ENCODE measurements at regions not wholly inside any gene's neighbourhood (a gene's known extent, or its start where the extent isn't known, plus 50 kb on each side); places are given as distances from the start of the nearest gene placed in this dataset.

DNA sequence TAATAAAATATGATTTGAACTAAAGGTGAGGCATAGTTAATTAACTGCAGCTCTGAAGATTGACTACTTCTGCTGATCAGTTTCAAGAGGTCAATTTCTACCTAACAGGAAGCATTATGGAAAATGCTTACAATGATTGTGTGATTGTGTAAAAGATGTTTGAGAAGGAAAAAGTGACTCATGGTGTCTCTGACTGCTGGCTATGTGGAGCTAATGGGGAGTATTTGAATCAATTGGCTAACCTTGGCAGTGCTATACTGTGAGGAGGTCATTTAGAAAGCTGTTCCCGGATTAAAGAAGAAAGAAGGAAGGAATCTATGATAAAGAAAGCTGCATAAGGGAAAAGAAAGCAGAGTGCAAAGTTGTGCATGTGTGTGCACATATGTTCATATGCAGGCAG lies 376.5 kb downstream of the ADGRL2 start:
- TF ChIP-seq, protein P1, sequence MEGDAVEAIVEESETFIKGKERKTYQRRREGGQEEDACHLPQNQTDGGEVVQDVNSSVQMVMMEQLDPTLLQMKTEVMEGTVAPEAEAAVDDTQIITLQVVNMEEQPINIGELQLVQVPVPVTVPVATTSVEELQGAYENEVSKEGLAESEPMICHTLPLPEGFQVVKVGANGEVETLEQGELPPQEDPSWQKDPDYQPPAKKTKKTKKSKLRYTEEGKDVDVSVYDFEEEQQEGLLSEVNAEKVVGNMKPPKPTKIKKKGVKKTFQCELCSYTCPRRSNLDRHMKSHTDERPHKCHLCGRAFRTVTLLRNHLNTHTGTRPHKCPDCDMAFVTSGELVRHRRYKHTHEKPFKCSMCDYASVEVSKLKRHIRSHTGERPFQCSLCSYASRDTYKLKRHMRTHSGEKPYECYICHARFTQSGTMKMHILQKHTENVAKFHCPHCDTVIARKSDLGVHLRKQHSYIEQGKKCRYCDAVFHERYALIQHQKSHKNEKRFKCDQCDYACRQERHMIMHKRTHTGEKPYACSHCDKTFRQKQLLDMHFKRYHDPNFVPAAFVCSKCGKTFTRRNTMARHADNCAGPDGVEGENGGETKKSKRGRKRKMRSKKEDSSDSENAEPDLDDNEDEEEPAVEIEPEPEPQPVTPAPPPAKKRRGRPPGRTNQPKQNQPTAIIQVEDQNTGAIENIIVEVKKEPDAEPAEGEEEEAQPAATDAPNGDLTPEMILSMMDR (IDR thresholded peaks at IDR 0.05), result no peak
- no peak for TF ChIP-seq POLR2A (IDR thresholded peaks at IDR 0.05)

Measured in Peyer's patch (tissue), 4 donors.